ENCODE measurements at regions not wholly inside any gene's neighbourhood (a gene's known extent, or its start where the extent isn't known, plus 50 kb on each side); places are given as distances from the start of the nearest gene placed in this dataset. TPM values are rescaled to one million over a fixed set of nuclear protein-coding genes. Genes with fewer than 3 reads are reported as not detected.

Small RNAs in the stretch of these regions (small RNA-seq; reads per million reads assigned to genes)
- gene RNU6-243P (ENCODE audit: low replicate concordance) = not detected

All from GM23338 (cell line).